Lung (tissue), 11 donors: ENCODE measurements at regions not wholly inside any gene's neighbourhood (a gene's known extent, or its start where the extent isn't known, plus 50 kb on each side); places are given as distances from the start of the nearest gene placed in this dataset.
A peak's percentile ranks its signal among the peaks of the same experiment; 100 is the strongest.

Experiments used
- ATAC-seq: fragments of 200-7000 bp; cut with Tn5 transposase; one replicate; pipeline ENCODE4 v1.9.1; 2020; ENCODE audit warnings: moderate number of reproducible peaks; ENCODE audit not compliant: insufficient read depth, low FRiP score
- DNase-seq, 3 donors: peaks; one replicate each; pipeline ENCODE4 v3.0.0-alpha.2; 2013 to 2017
- H3K27ac ChIP-seq, 2 donors: one replicate each; pipeline ENCODE4 v1.5.1; 2013; ENCODE audit warnings: mild to moderate bottlenecking in 2 of 2, moderate library complexity in 2 of 2, control low read depth in 1 of 2, inconsistent platforms in 1 of 2, low read depth in 1 of 2, low read length in 1 of 2
- H3K27me3 ChIP-seq, 3 donors: one replicate each; pipeline ENCODE4 v1.5.1; 2013; ENCODE audit warnings: low read length in 2 of 3; ENCODE audit not compliant: control insufficient read depth in 3 of 3, insufficient read depth in 3 of 3
- H3K36me3 ChIP-seq, 4 donors: one replicate each; pipeline ENCODE4 v1.5.1; 2013; ENCODE audit warnings: low read length in 4 of 4, mild to moderate bottlenecking in 1 of 4, moderate library complexity in 1 of 4; ENCODE audit not compliant: control insufficient read depth in 4 of 4, insufficient read depth in 4 of 4
- H3K4me1 ChIP-seq, 5 donors: one replicate each; pipeline ENCODE4 v1.5.1; 2013; ENCODE audit warnings: low read length in 5 of 5, mild to moderate bottlenecking in 2 of 5, moderate library complexity in 1 of 5; ENCODE audit not compliant: control insufficient read depth in 5 of 5, insufficient read depth in 5 of 5
- H3K4me3 ChIP-seq: one replicate; pipeline ENCODE4 v1.5.1; 2013; ENCODE audit warnings: mild to moderate bottlenecking, control low read depth, moderate library complexity
- H3K9ac ChIP-seq, 2 donors: one replicate each; pipeline ENCODE4 v1.5.1; 2013; ENCODE audit warnings: low read length in 2 of 2, control low read depth in 1 of 2; ENCODE audit not compliant: insufficient read depth in 1 of 2
- H3K9me3 ChIP-seq, 4 donors: one replicate each; pipeline ENCODE4 v1.5.1; 2013; ENCODE audit warnings: low read length in 3 of 4, mild to moderate bottlenecking in 1 of 4, moderate library complexity in 1 of 4; ENCODE audit not compliant: control insufficient read depth in 4 of 4, insufficient read depth in 3 of 4
- WGBS, 2 donors: extraction: QIAGEN DNeasy Blood & Tissue Kit; methylation state at CpG; one replicate each; pipeline ENCODE4 v1.1.7; 2013; 5-methylcytosine and 5-hydroxymethylcytosine counted together
- TF ChIP-seq, protein P1 (sequence below): IDR thresholded peaks from 2 replicates; pipeline ENCODE4 v1.5.1; 2012; ENCODE audit warnings: mild to moderate bottlenecking; ENCODE audit errors: control extremely low read depth, extremely low read depth
- donor health status: control.
- donor health status: control.
- donor health status: Bipolar disorder and iron deficiency.
- donor health status: healthy.
- donor health status: DM: yes; HTN: yes; CAD: no.

GRCh38 chr17:14437176-14437575 lies 136.3 kb downstream of the HS3ST3B1 start:
- Histone ChIP-seq H3K27me3 (no peaks in the 10 kb centered on the region), H3K27ac (no peak overlapping the region), H3K36me3 (no peaks in the 10 kb centered on the region), H3K9me3 (no peaks in the 10 kb centered on the region), H3K9ac (no peak overlapping the region), H3K4me1 (peaks cover 0 to 5% (median 0%) of the 10 kb centered on the region in 5 donors), H3K4me3 (no peak overlapping the region)
- WGBS, 2 donors: 63 to 77% methylated on average over 4 of the region's 4 CpGs
- DNase-seq (no peak), ATAC-seq (no peak)
- TF ChIP-seq, protein P1, sequence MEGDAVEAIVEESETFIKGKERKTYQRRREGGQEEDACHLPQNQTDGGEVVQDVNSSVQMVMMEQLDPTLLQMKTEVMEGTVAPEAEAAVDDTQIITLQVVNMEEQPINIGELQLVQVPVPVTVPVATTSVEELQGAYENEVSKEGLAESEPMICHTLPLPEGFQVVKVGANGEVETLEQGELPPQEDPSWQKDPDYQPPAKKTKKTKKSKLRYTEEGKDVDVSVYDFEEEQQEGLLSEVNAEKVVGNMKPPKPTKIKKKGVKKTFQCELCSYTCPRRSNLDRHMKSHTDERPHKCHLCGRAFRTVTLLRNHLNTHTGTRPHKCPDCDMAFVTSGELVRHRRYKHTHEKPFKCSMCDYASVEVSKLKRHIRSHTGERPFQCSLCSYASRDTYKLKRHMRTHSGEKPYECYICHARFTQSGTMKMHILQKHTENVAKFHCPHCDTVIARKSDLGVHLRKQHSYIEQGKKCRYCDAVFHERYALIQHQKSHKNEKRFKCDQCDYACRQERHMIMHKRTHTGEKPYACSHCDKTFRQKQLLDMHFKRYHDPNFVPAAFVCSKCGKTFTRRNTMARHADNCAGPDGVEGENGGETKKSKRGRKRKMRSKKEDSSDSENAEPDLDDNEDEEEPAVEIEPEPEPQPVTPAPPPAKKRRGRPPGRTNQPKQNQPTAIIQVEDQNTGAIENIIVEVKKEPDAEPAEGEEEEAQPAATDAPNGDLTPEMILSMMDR: no peak

DNA sequence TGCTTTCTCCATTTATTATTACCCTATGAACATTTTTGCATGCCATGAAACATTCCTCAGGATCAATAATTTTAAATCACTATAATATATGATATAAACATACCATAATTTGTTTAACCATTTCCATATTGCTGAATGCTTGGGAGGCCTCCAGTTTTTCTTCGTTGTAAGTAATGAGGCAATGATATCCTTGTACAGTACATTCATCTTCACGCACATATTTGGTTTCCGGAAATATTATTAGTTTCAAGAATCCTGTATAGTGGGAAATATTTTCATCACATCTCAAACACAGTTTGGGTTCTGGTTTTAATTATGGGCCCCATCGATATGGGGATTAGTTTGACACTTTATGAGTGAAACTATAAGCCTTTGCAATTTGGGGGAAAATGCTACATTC lies 135.4 kb downstream of the HS3ST3B1 start:
- no peak for DNase-seq
- Histone ChIP-seq H3K9me3 (no peaks in the 10 kb centered on the region), H3K4me1 (peaks cover 0 to 5% (median 0%) of the 10 kb centered on the region in 5 donors), H3K27me3 (no peaks in the 10 kb centered on the region), H3K27ac (no peak overlapping the region), H3K4me3 (no peak overlapping the region), H3K36me3 (no peaks in the 10 kb centered on the region), H3K9ac (no peak overlapping the region)
- WGBS, 2 donors: 83 to 92% methylated on average over 4 of the region's 4 CpGs
- no peak for ATAC-seq
- TF ChIP-seq, protein P1: no peak

GRCh38 chr17:14434506-14434905 lies 133.6 kb downstream of the HS3ST3B1 start:
- Histone ChIP-seq H3K4me3 (no peak overlapping the region), H3K9me3 (no peaks in the 10 kb centered on the region), H3K27me3 (no peaks in the 10 kb centered on the region), H3K36me3 (no peaks in the 10 kb centered on the region), H3K9ac (no peak overlapping the region), H3K27ac (no peak overlapping the region), H3K4me1 (peaks cover 0 to 5% (median 0%) of the 10 kb centered on the region in 5 donors)
- TF ChIP-seq, protein P1: no peak
- ATAC-seq (no peak), DNase-seq (no peak)

GRCh38 chr17:14432079-14432478 lies 131.2 kb downstream of the HS3ST3B1 start:
- ATAC-seq (no peak), DNase-seq (peak; percentile 45 to 87 (median 82))
- no peaks in the 10 kb centered on the region for H3K9me3 ChIP-seq
- no peak overlapping the region for H3K4me3 ChIP-seq
- WGBS, 2 donors: 62 to 67% methylated on average over 2 of the region's 2 CpGs
- H3K27ac ChIP-seq: no peak overlapping the region
- no peaks in the 10 kb centered on the region for H3K27me3 ChIP-seq
- peaks cover 0 to 2% (median 0%) of the 10 kb centered on the region in 5 donors for H3K4me1 ChIP-seq
- no peak overlapping the region for H3K9ac ChIP-seq
- TF ChIP-seq, protein P1: no peak
- no peaks in the 10 kb centered on the region for H3K36me3 ChIP-seq
